ENCODE measurements at regions not wholly inside any gene's neighbourhood (a gene's known extent, or its start where the extent isn't known, plus 50 kb on each side); places are given as distances from the start of the nearest gene placed in this dataset.
"Not testable (repeated sequence)": the region's sequence is repeated elsewhere in the genome, so short reads cannot be mapped to it uniquely, and the experiment has no call there.

GRCh38 chr21:13303763-13304162 is 305.8 kb upstream of the POTED start:
- ATAC-seq; CTCF ChIA-PET; BruUV-seq (replicated peaks): not testable (repeated sequence)

GRCh38 chr21:13304901-13305300 is 304.7 kb upstream of the POTED start:
- in situ Hi-C loops (cut with HindIII; ENCODE audit: low pct_unique_long_range_greater_than_20kb, low sequenced_read_pairs); DNase-seq (ENCODE audit: low read depth, low spot score); ATAC-seq; H3K27me3 ChIP-seq (ENCODE audit: control insufficient read depth, insufficient read depth, low read length); POLR2A ChIA-PET; intact Hi-C loops (cut with micrococcal nuclease; ENCODE audit: unreplicated experiment); H3K27ac ChIP-seq (ENCODE audit: low read length); BruUV-seq (replicated peaks); CTCF ChIA-PET; H3K4me3 ChIP-seq (ENCODE audit: low read depth in 2 of 2, low read length in 2 of 2); H3K4me1 ChIP-seq (ENCODE audit: control insufficient read depth, insufficient read depth, low read length); H3K36me3 ChIP-seq (ENCODE audit: control insufficient read depth, insufficient read depth, low read length); H3K9me3 ChIP-seq (ENCODE audit: control insufficient read depth, insufficient read depth, low read depth, low read length): not testable (repeated sequence)

More at GRCh38 chr21:13303763-13304162, 305.8 kb upstream of the POTED start:
- H3K27me3 ChIP-seq (ENCODE audit: control insufficient read depth, insufficient read depth, low read length); H3K9me3 ChIP-seq (ENCODE audit: control insufficient read depth, insufficient read depth, low read depth, low read length); POLR2A ChIA-PET; H3K4me1 ChIP-seq (ENCODE audit: control insufficient read depth, insufficient read depth, low read length); H3K4me3 ChIP-seq (ENCODE audit: low read depth in 2 of 2, low read length in 2 of 2); DNase-seq (ENCODE audit: low read depth, low spot score); in situ Hi-C loops (cut with HindIII; ENCODE audit: low pct_unique_long_range_greater_than_20kb, low sequenced_read_pairs); intact Hi-C loops (cut with micrococcal nuclease; ENCODE audit: unreplicated experiment); H3K36me3 ChIP-seq (ENCODE audit: control insufficient read depth, insufficient read depth, low read length); H3K27ac ChIP-seq (ENCODE audit: low read length): not testable (repeated sequence)

GRCh38 chr21:13310120-13310519 is 299.5 kb upstream of the POTED start:
- POLR2A ChIA-PET; ATAC-seq; in situ Hi-C loops (cut with HindIII; ENCODE audit: low pct_unique_long_range_greater_than_20kb, low sequenced_read_pairs): not testable (repeated sequence)

GRCh38 chr21:13310570-13311524 is 298.7 kb upstream of the POTED start:
- CTCF ChIA-PET; H3K9me3 ChIP-seq (ENCODE audit: control insufficient read depth, insufficient read depth, low read depth, low read length); H3K27ac ChIP-seq (ENCODE audit: low read length); H3K27me3 ChIP-seq (ENCODE audit: control insufficient read depth, insufficient read depth, low read length); in situ Hi-C loops (cut with HindIII; ENCODE audit: low pct_unique_long_range_greater_than_20kb, low sequenced_read_pairs); intact Hi-C loops (cut with micrococcal nuclease; ENCODE audit: unreplicated experiment); POLR2A ChIA-PET; BruUV-seq (replicated peaks); H3K4me1 ChIP-seq (ENCODE audit: control insufficient read depth, insufficient read depth, low read length); H3K36me3 ChIP-seq (ENCODE audit: control insufficient read depth, insufficient read depth, low read length); DNase-seq (ENCODE audit: low read depth, low spot score): not testable (repeated sequence)
- H3K4me3 ChIP-seq (ENCODE audit: low read depth in 2 of 2, low read length in 2 of 2) = peak overlapping the region in 1 of 2 experiments; percentile 4; a peak in 1 of 4 replicates
- peak; percentile 86 for ATAC-seq

More at GRCh38 chr21:13310120-13310519, 299.5 kb upstream of the POTED start:
- intact Hi-C loops (cut with micrococcal nuclease; ENCODE audit: unreplicated experiment); H3K27ac ChIP-seq (ENCODE audit: low read length); H3K27me3 ChIP-seq (ENCODE audit: control insufficient read depth, insufficient read depth, low read length); DNase-seq (ENCODE audit: low read depth, low spot score); CTCF ChIA-PET; H3K36me3 ChIP-seq (ENCODE audit: control insufficient read depth, insufficient read depth, low read length); H3K4me3 ChIP-seq (ENCODE audit: low read depth in 2 of 2, low read length in 2 of 2); H3K4me1 ChIP-seq (ENCODE audit: control insufficient read depth, insufficient read depth, low read length); BruUV-seq (replicated peaks); H3K9me3 ChIP-seq (ENCODE audit: control insufficient read depth, insufficient read depth, low read depth, low read length): not testable (repeated sequence)

GRCh38 chr21:13318718-13319117 is 290.9 kb upstream of the POTED start:
- ATAC-seq; H3K4me1 ChIP-seq (ENCODE audit: control insufficient read depth, insufficient read depth, low read length); in situ Hi-C loops (cut with HindIII; ENCODE audit: low pct_unique_long_range_greater_than_20kb, low sequenced_read_pairs); H3K27ac ChIP-seq (ENCODE audit: low read length); intact Hi-C loops (cut with micrococcal nuclease; ENCODE audit: unreplicated experiment); H3K27me3 ChIP-seq (ENCODE audit: control insufficient read depth, insufficient read depth, low read length); BruUV-seq (replicated peaks); DNase-seq (ENCODE audit: low read depth, low spot score); H3K4me3 ChIP-seq (ENCODE audit: low read depth in 2 of 2, low read length in 2 of 2); H3K36me3 ChIP-seq (ENCODE audit: control insufficient read depth, insufficient read depth, low read length); POLR2A ChIA-PET; H3K9me3 ChIP-seq (ENCODE audit: control insufficient read depth, insufficient read depth, low read depth, low read length); CTCF ChIA-PET: not testable (repeated sequence)

GRCh38 chr21:13321919-13322318 is 287.7 kb upstream of the POTED start:
- ATAC-seq; CTCF ChIA-PET; H3K36me3 ChIP-seq (ENCODE audit: control insufficient read depth, insufficient read depth, low read length); DNase-seq (ENCODE audit: low read depth, low spot score); BruUV-seq (replicated peaks); H3K27me3 ChIP-seq (ENCODE audit: control insufficient read depth, insufficient read depth, low read length); H3K4me1 ChIP-seq (ENCODE audit: control insufficient read depth, insufficient read depth, low read length); H3K27ac ChIP-seq (ENCODE audit: low read length); intact Hi-C loops (cut with micrococcal nuclease; ENCODE audit: unreplicated experiment); H3K9me3 ChIP-seq (ENCODE audit: control insufficient read depth, insufficient read depth, low read depth, low read length); H3K4me3 ChIP-seq (ENCODE audit: low read depth in 2 of 2, low read length in 2 of 2); in situ Hi-C loops (cut with HindIII; ENCODE audit: low pct_unique_long_range_greater_than_20kb, low sequenced_read_pairs); POLR2A ChIA-PET: not testable (repeated sequence)

Data from Panc1 (cell line).